GM21619 (cell line): ENCODE measurements at regions not wholly inside any gene's neighbourhood (a gene's known extent, or its start where the extent isn't known, plus 50 kb on each side); places are given as distances from the start of the nearest gene placed in this dataset.
A peak's percentile ranks its signal among the peaks of the same experiment; 100 is the strongest.

ENCODE experiments used
- ATAC-seq: cut with Tn5 transposase; IDR thresholded peaks from one replicate; pipeline ENCODE4 v1.9.1; 2021; ENCODE audit not compliant: unreplicated experiment

GRCh38 chr4:81891005-81891996, 419.6 kb upstream of the RASGEF1B start:
- no peak for ATAC-seq

- ATAC-seq: no peak
These were observed 413.3 kb upstream of the RASGEF1B start for GRCh38 chr4:81884986-81885385.

- no peak for ATAC-seq
These were observed 412.1 kb upstream of the RASGEF1B start for GRCh38 chr4:81883530-81884450.

GRCh38 chr4:81883004-81883403, 411.3 kb upstream of the RASGEF1B start:
- no peak for ATAC-seq

- ATAC-seq: no peak
These were observed 410.3 kb upstream of the RASGEF1B start for GRCh38 chr4:81881855-81882621.

GRCh38 chr4:81876106-81876505, 404.4 kb upstream of the RASGEF1B start:
- no peak for ATAC-seq

GRCh38 chr4:81874661-81875515, 403.2 kb upstream of the RASGEF1B start:
- ATAC-seq: no peak

- ATAC-seq: no peak
These were observed 398.6 kb upstream of the RASGEF1B start for GRCh38 chr4:81870275-81870674.

GRCh38 chr4:81860111-81860510, 388.4 kb upstream of the RASGEF1B start:
- no peak for ATAC-seq

GRCh38 chr4:81854406-81854805, 382.7 kb upstream of the RASGEF1B start:
- ATAC-seq: no peak

- no peak for ATAC-seq
These were observed 380.5 kb upstream of the RASGEF1B start for GRCh38 chr4:81852031-81852715.

- no peak for ATAC-seq
These were observed 379.0 kb upstream of the RASGEF1B start for GRCh38 chr4:81850701-81851100.

GRCh38 chr4:81845761-81846160, 374.1 kb upstream of the RASGEF1B start:
- ATAC-seq: no peak

GRCh38 chr4:81845273-81845672, 373.6 kb upstream of the RASGEF1B start:
- ATAC-seq: no peak

- peak; percentile 89 for ATAC-seq
These were observed 373.0 kb upstream of the RASGEF1B start for GRCh38 chr4:81844717-81845116.

- ATAC-seq: peak; percentile 70
These were observed 367.8 kb upstream of the RASGEF1B start for GRCh38 chr4:81839347-81840042.

- no peak for ATAC-seq
These were observed 366.9 kb upstream of the RASGEF1B start for GRCh38 chr4:81838586-81838985.

GRCh38 chr4:81836716-81837115, 365.0 kb upstream of the RASGEF1B start:
- no peak for ATAC-seq

GRCh38 chr4:81833576-81833975, 361.9 kb upstream of the RASGEF1B start:
- ATAC-seq: no peak
